Body of pancreas (tissue), 4 donors: ENCODE measurements at regions not wholly inside any gene's neighbourhood (a gene's known extent, or its start where the extent isn't known, plus 50 kb on each side); places are given as distances from the start of the nearest gene placed in this dataset.

ENCODE experiments used
- CTCF ChIP-seq, 7 experiments: fragments of 450-650 bp in 4 of 7; fragments of 200-600 bp in 3 of 7; sonication (generic) in 3 of 7; IDR thresholded peaks; one replicate each; pipeline ENCODE4 v1.5.1; 2016 to 2019; ENCODE audit warnings: antibody characterized with exemption in 7 of 7
- POLR2A ChIP-seq, 3 donors: fragments of 450-650 bp; IDR thresholded peaks; one replicate each; pipeline ENCODE4 v1.6.1; 2016; ENCODE audit warnings: antibody characterized with exemption in 3 of 3, mild to moderate bottlenecking in 2 of 3

GRCh38 chr11:23836981-23837380 is 659.9 kb upstream of the LUZP2 start:
- TF ChIP-seq POLR2A (IDR thresholded peaks at IDR 0.05) (no peak), CTCF (IDR thresholded peaks at IDR 0.05) (no peak)
